Effector memory CD4-positive, alpha-beta T cell (primary cell): ENCODE measurements at regions not wholly inside any gene's neighbourhood (a gene's known extent, or its start where the extent isn't known, plus 50 kb on each side); places are given as distances from the start of the nearest gene placed in this dataset.
A peak's percentile ranks its signal among the peaks of the same experiment; 100 is the strongest.
"Not testable (repeated sequence)": the region's sequence is repeated elsewhere in the genome, so short reads cannot be mapped to it uniquely, and the experiment has no call there.

Source experiments
- DNase-seq, 3 donors: peaks; one replicate each; pipeline ENCODE4 v3.0.0-alpha.2; 2020
- H3K27ac ChIP-seq: 2 replicates; pipeline ENCODE4 v1.7.0; 2013; ENCODE audit warnings: mild to moderate bottlenecking, low read length, moderate library complexity; ENCODE audit not compliant: insufficient read depth, poor library complexity, severe bottlenecking
- H3K27me3 ChIP-seq: replicated peaks from 2 replicates; pipeline ENCODE4 v1.7.0; 2013; ENCODE audit warnings: mild to moderate bottlenecking, low read length; ENCODE audit not compliant: insufficient read depth, control insufficient read depth, poor library complexity, severe bottlenecking
- H3K36me3 ChIP-seq: 2 replicates; pipeline ENCODE4 v1.7.0; 2013; ENCODE audit warnings: mild to moderate bottlenecking, low read length, moderate library complexity; ENCODE audit not compliant: control insufficient read depth, insufficient read depth
- H3K4me1 ChIP-seq: 2 replicates; pipeline ENCODE4 v1.7.0; 2013; ENCODE audit warnings: low read length, mild to moderate bottlenecking; ENCODE audit not compliant: control insufficient read depth, insufficient read depth, poor library complexity, severe bottlenecking
- H3K4me3 ChIP-seq: 2 replicates; pipeline ENCODE4 v1.7.0; 2013; ENCODE audit warnings: low read length, low read depth, mild to moderate bottlenecking; ENCODE audit not compliant: insufficient read depth, poor library complexity, severe bottlenecking
- H3K9me3 ChIP-seq: 2 replicates; pipeline ENCODE4 v1.7.0; 2013; ENCODE audit warnings: mild to moderate bottlenecking, low read length, moderate library complexity; ENCODE audit not compliant: control insufficient read depth

GRCh38 chr2:9721344-9721743 is 90.5 kb upstream of the YWHAQ start:
- no peak overlapping the region for H3K4me3 ChIP-seq
- H3K9me3 ChIP-seq = no peaks in the 10 kb centered on the region
- no peaks in the 10 kb centered on the region for H3K36me3 ChIP-seq
- no peaks in the 10 kb centered on the region for H3K4me1 ChIP-seq
- no peak for DNase-seq
- H3K27me3 ChIP-seq = no peaks in the 10 kb centered on the region
- H3K27ac ChIP-seq = no peak overlapping the region

- H3K27me3 ChIP-seq = no peaks in the 10 kb centered on the region
- DNase-seq = no peak
- no peak overlapping the region for H3K27ac ChIP-seq
- H3K4me1 ChIP-seq = no peaks in the 10 kb centered on the region
- no peaks in the 10 kb centered on the region for H3K36me3 ChIP-seq
- no peaks in the 10 kb centered on the region for H3K9me3 ChIP-seq
- no peak overlapping the region for H3K4me3 ChIP-seq
Measured at GRCh38 chr2:9722451-9722850, 91.7 kb upstream of the YWHAQ start.

GRCh38 chr2:9724565-9724964 is 93.8 kb upstream of the YWHAQ start:
- Histone ChIP-seq H3K27ac (no peak overlapping the region), H3K4me3 (no peak overlapping the region), H3K27me3 (no peaks in the 10 kb centered on the region), H3K36me3 (no peaks in the 10 kb centered on the region), H3K9me3 (no peaks in the 10 kb centered on the region), H3K4me1 (no peaks in the 10 kb centered on the region)
- no peak for DNase-seq

- no peak overlapping the region for H3K27ac ChIP-seq
Measured at GRCh38 chr2:9725106-9725505, 94.3 kb upstream of the YWHAQ start.

GRCh38 chr2:9726016-9726415 is 95.2 kb upstream of the YWHAQ start:
- not testable (repeated sequence) for H3K4me3 ChIP-seq, H3K4me1 ChIP-seq, H3K36me3 ChIP-seq, H3K9me3 ChIP-seq, H3K27me3 ChIP-seq, DNase-seq, H3K27ac ChIP-seq

More at GRCh38 chr2:9725106-9725505, 94.3 kb upstream of the YWHAQ start:
- no peaks in the 10 kb centered on the region for H3K9me3 ChIP-seq
- no peaks in the 10 kb centered on the region for H3K4me1 ChIP-seq
- no peaks in the 10 kb centered on the region for H3K36me3 ChIP-seq
- no peak for DNase-seq
- no peaks in the 10 kb centered on the region for H3K27me3 ChIP-seq
- H3K4me3 ChIP-seq = no peak overlapping the region

GRCh38 chr2:9730523-9730922 is 99.7 kb upstream of the YWHAQ start:
- H3K4me3 ChIP-seq, H3K27me3 ChIP-seq, H3K27ac ChIP-seq, H3K4me1 ChIP-seq, H3K9me3 ChIP-seq, H3K36me3 ChIP-seq, DNase-seq: not testable (repeated sequence)

- Histone ChIP-seq H3K36me3 (no peaks in the 10 kb centered on the region), H3K9me3 (no peaks in the 10 kb centered on the region), H3K27me3 (no peaks in the 10 kb centered on the region), H3K27ac (no peak overlapping the region), H3K4me3 (no peak overlapping the region), H3K4me1 (peaks cover 25% of the 10 kb centered on the region)
- DNase-seq = no peak
Measured at GRCh38 chr2:9732824-9733223, 102.0 kb upstream of the YWHAQ start.

- H3K36me3 ChIP-seq = no peaks in the 10 kb centered on the region
- no peak for DNase-seq
Measured at GRCh38 chr2:9734308-9734707, 103.5 kb upstream of the YWHAQ start.

GRCh38 chr2:9735335-9735734 is 104.5 kb upstream of the YWHAQ start:
- Histone ChIP-seq H3K27ac (peak overlapping the region; percentile 18), H3K36me3 (no peaks in the 10 kb centered on the region), H3K27me3 (no peaks in the 10 kb centered on the region), H3K4me1 (peaks cover 40% of the 10 kb centered on the region), H3K9me3 (no peaks in the 10 kb centered on the region), H3K4me3 (no peak overlapping the region)
- no peak for DNase-seq

More at GRCh38 chr2:9734308-9734707, 103.5 kb upstream of the YWHAQ start:
- H3K4me1 ChIP-seq = peaks cover 38% of the 10 kb centered on the region
- no peak overlapping the region for H3K27ac ChIP-seq
- H3K27me3 ChIP-seq = no peaks in the 10 kb centered on the region
- no peaks in the 10 kb centered on the region for H3K9me3 ChIP-seq
- no peak overlapping the region for H3K4me3 ChIP-seq

GRCh38 chr2:9736021-9736420 is 105.2 kb upstream of the YWHAQ start:
- peak overlapping the region; percentile 18 for H3K27ac ChIP-seq
- no peaks in the 10 kb centered on the region for H3K27me3 ChIP-seq
- DNase-seq = no peak
- no peak overlapping the region for H3K4me3 ChIP-seq
- H3K4me1 ChIP-seq = peaks cover 40% of the 10 kb centered on the region
- H3K9me3 ChIP-seq = no peaks in the 10 kb centered on the region
- no peaks in the 10 kb centered on the region for H3K36me3 ChIP-seq
